GM19328 (cell line): ENCODE measurements at regions not wholly inside any gene's neighbourhood (a gene's known extent, or its start where the extent isn't known, plus 50 kb on each side); places are given as distances from the start of the nearest gene placed in this dataset.
"Not testable (repeated sequence)": the region's sequence is repeated elsewhere in the genome, so short reads cannot be mapped to it uniquely, and the experiment has no call there.

Source experiments
- ATAC-seq: cut with Tn5 transposase; IDR thresholded peaks from one replicate; pipeline ENCODE4 v1.9.1; 2021; ENCODE audit warnings: mild to moderate bottlenecking, moderate library complexity; ENCODE audit not compliant: unreplicated experiment

DNA sequence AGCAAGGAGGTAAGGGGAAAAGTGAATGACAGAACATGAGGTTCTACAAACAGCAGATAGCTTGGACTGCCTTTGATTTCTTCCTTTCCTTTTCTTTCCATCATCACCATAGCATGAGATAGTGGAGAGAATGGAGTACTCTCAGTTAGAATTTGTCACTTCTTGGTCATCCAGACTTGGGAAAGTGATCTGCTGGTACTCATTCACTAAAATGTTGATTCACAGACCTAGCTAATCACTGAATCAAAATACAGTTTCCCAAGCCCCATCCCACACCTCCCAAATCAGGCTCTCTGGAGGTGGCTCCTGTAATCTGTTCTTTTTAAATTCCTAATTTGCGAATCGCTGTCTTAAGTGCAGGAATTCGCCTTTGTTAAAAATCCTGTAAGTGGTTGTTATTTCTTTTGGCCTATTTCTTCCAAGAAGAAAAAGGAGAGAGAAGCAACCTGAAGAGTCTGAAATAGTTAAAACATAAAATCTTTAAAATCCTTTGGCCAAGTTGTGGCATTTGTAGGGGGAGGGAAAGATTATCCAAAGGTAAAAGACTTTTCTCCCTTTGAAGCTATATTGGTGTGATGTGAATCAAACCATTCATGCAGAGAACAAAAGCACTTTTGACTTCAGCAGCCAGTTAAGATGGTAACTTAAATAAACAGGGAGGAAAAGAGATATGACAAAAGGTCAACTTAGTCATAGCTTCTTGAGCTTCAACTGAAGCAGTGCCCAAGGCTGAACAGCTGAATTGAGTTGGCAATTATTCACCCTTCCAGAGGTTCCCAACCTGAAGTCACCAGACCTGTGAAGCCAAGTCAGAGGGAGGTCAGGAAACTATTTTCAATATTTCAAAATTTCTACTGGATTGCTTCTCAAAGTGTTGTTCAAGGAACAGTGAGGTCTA lies 255.1 kb upstream of the KRR1 start:
- no peak for ATAC-seq

DNA sequence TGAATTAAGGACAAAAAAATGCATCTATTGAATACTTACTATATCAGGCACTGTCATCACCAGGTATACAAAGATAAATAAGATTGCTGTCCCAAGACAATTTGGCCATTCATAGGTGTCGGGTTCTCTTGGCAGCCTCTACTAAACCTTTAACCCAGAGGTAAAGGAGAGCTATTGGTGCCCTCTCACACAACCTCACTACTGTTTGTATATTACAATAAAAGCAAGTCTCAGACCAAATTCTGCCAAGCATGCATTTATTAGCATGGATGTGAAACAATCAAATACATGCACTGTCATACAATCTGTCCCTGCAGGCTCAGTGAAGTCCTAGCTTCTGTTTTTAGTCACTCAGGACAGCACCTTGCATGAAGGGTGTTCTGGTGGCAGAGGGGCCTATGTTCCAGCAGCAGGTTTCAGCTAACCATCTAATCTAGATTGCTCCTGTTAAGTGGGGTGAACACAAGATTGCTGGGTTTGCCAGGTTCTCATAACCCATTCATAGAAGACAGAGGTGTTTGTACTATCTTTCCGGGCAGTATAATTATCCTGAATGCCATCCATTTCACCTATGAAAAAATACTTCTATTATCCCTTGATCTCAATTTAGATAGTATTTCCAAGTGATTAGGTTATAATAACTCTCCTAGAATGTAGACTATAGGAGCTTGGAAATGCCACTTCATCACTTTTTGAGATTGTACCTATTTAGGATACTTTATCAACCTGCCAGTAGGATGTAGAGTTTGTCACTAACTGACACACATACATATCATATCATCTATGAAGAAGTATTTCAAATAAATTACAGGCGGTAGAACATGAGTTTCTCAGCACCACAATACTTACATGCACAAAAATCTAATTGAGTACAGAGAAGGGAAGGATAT lies 254.0 kb upstream of the KRR1 start:
- ATAC-seq = no peak

DNA sequence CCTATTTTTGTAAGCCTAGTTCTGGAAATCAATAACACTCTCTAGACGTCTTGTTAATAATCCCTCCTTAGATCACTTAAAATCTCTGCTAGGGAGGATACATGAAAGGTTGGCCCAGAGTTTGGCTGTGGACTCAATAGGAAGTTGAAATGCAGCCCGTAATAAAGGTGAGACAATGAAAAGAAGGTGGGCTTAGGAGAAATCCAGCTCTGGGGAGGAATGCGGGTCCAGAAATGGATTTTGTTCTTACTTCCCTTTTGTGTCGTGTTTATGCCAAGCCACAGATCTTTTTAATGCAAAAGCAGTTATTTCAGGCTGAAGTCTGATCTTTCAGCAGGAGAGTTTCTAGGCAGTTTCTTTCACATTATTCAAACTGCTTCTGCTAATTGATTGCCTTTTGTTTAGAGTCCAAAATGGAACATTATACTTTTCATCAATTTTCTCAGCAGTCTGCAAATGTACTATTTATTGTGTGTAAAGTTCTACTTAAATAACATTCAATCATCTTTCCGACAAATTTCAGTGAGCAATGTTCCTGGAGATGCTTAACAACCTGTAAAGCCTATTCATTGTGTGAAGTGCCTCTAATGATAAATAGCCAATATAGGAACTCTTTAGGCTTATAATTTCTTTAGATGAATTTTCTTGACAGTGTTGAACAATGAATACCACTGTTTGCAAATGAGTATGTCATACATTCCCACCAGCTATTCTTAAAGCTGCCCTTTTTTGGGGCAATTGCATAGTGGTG lies 252.9 kb upstream of the KRR1 start:
- no peak for ATAC-seq

DNA sequence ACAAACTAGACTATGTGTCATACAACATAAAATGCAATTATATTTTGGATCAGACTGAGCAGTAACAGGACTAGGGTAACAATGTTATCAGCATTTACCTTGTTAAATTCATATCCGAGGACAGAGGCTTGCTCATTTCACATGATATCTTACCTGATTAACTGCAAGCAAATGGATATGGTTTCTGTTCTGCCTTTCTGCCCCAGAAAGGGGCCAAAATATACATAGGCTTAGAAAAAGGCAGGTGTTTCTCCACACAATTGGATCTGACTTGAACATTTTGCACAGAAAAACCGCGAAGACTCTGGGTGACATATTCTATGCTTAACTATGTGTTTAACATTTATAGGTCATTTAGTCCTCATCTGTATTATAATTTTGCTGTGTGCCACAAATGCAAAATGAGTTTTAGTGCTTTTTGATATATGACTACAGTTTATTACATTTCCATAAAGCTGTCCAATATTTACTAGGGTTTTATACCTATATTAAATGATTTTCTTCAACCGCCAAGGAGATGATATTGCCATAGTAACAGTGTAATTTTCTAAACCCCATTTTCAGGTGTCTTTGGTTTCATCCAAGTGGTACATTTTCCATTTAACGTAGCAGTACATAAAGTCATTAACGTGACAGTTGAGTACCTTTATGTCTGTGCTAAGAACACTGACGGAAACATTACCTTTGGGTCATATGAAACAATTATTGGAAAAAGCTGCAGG lies 249.3 kb upstream of the KRR1 start:
- ATAC-seq = no peak

GRCh38 chr12:75759842-75760572 lies 248.6 kb upstream of the KRR1 start:
- no peak for ATAC-seq

GRCh38 chr12:75759196-75759595 lies 247.8 kb upstream of the KRR1 start:
- no peak for ATAC-seq

GRCh38 chr12:75756771-75757170 lies 245.4 kb upstream of the KRR1 start:
- ATAC-seq = no peak

- no peak for ATAC-seq
These were observed 244.7 kb upstream of the KRR1 start for GRCh38 chr12:75756111-75756510.

GRCh38 chr12:75754698-75755097 lies 243.3 kb upstream of the KRR1 start:
- no peak for ATAC-seq

GRCh38 chr12:75754141-75754540 lies 242.7 kb upstream of the KRR1 start:
- ATAC-seq = no peak

DNA sequence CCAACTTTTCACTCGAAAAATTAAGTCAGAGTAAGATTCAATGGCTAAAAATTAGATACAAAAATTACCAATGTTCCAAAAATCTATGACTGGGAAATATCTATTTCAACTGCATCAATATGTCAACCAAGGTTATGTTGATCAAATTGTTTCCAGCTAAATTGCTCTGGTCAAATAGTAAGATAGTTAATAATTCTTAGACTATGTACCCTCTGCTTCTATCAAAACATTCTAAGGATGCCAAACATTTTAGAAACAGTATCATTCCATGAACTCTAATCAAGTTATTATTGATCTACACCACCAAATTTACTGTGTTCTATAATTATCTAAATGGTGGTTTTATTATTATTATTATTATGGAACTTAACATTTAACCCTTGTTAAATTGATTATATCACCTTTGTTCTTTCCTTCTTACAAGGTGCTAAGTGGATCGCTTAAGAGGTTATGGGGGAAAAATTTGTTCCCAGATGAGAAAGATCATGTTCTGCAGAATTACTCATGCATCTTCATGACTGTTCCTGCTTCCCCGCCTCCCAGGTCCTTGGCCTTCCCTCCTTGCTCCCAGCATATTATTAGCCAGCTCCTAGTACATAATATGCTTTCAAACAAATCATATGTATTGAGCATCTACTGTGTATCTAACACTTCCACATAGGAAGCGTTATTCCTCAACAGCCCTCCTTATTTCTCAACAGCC lies 240.5 kb upstream of the KRR1 start:
- no peak for ATAC-seq

DNA sequence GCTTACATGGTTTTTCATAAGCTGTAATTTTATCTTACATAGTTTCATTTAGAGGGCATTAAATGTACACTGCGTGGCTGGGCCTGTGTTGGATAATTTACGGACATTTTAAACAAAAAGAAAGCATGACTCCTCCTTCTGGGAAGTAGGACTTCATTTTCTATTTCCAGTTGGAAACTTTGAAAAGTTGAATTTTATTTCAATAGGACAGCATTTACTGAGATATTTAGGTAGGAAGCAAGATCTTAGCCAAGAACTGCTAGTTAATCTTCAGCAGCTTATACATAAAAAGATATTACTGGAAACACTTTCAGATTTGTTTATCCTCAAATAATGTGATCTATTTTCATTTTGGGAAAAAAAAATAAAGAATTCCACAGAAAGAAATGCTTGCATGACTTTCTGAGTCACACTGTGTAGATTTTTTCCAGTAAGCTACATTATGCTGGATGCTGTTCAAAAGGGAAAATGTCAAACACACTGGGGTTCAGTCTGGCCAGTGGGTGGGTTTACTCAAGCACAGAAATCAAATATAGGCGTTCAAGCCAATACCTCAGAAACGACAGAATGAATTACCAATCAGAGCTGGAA lies 239.4 kb upstream of the KRR1 start:
- no peak for ATAC-seq

GRCh38 chr12:75748990-75749389 lies 237.6 kb upstream of the KRR1 start:
- ATAC-seq = not testable (repeated sequence)

DNA sequence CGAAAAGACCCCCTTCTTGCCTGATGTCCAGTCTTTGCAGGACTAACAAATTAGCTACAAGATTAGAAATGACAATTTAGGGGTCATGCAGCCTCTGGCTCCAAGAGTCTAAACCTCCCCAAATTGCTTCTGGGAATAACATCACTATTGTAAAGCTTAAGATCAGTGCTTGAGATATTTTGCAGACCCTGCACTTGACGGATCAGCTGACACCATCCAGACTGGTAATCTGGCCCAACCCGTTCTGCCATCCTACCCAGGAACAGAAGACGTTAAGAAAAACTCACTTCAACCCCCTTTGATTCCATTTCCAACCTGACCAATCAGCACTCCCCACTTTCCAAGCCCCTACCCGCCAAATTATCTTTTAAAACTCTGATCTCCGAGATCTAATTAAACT lies 236.7 kb upstream of the KRR1 start:
- no peak for ATAC-seq

- no peak for ATAC-seq
These were observed 236.2 kb upstream of the KRR1 start for GRCh38 chr12:75747572-75748021.

DNA sequence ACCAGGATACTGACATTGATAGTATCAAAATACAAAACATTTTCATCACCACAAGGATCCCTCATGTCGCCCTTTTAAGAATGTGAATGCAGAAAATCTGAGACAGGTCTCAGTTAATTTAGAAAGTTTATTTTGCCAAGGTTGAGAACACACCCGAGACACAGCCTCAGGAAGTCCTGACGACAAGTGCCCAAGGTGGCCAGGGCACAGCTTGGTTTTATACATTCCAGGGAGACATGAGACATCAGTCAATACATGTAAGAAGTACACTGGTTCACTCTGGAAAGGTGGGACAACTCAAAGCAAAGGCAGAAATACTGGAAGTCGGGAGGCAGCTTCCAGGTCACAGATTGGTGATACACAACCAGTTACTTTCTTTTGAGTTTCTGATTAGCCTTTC lies 235.2 kb upstream of the KRR1 start:
- ATAC-seq = no peak

- ATAC-seq = no peak
These were observed 233.3 kb upstream of the KRR1 start for GRCh38 chr12:75744607-75745256.

- no peak for ATAC-seq
These were observed 231.6 kb upstream of the KRR1 start for GRCh38 chr12:75742961-75743360.
